Vagina (tissue), 2 donors: ENCODE measurements at regions not wholly inside any gene's neighbourhood (a gene's known extent, or its start where the extent isn't known, plus 50 kb on each side); places are given as distances from the start of the nearest gene placed in this dataset.

Source experiments
- POLR2A ChIP-seq, 2 donors: fragments of 450-650 bp; IDR thresholded peaks; one replicate each; pipeline ENCODE4 v1.6.1; 2017; ENCODE audit warnings: antibody characterized with exemption in 2 of 2, mild to moderate bottlenecking in 2 of 2, moderate library complexity in 2 of 2
- TF ChIP-seq, protein P1 (sequence below), 3 experiments: fragments of 450-650 bp in 2 of 3; fragments of 200-600 bp in 1 of 3; sonication (generic) in 1 of 3; IDR thresholded peaks; one replicate each; pipeline ENCODE4 v1.5.1; 2017 to 2019; ENCODE audit warnings: antibody characterized with exemption in 3 of 3, mild to moderate bottlenecking in 2 of 3, moderate library complexity in 2 of 3

- TF ChIP-seq, protein P1, sequence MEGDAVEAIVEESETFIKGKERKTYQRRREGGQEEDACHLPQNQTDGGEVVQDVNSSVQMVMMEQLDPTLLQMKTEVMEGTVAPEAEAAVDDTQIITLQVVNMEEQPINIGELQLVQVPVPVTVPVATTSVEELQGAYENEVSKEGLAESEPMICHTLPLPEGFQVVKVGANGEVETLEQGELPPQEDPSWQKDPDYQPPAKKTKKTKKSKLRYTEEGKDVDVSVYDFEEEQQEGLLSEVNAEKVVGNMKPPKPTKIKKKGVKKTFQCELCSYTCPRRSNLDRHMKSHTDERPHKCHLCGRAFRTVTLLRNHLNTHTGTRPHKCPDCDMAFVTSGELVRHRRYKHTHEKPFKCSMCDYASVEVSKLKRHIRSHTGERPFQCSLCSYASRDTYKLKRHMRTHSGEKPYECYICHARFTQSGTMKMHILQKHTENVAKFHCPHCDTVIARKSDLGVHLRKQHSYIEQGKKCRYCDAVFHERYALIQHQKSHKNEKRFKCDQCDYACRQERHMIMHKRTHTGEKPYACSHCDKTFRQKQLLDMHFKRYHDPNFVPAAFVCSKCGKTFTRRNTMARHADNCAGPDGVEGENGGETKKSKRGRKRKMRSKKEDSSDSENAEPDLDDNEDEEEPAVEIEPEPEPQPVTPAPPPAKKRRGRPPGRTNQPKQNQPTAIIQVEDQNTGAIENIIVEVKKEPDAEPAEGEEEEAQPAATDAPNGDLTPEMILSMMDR (IDR thresholded peaks at IDR 0.05) = no peak
- no peak for TF ChIP-seq POLR2A (IDR thresholded peaks at IDR 0.05)
Measured at GRCh38 chrX:121254336-121254735, 206.9 kb downstream of the GLUD2 start.
